CD14-positive monocyte (primary cell): ENCODE measurements at regions not wholly inside any gene's neighbourhood (a gene's known extent, or its start where the extent isn't known, plus 50 kb on each side); places are given as distances from the start of the nearest gene placed in this dataset.

Experiments used
- DNase-seq, 3 donors: peaks; one replicate each; pipeline ENCODE4 v3.0.0-alpha.2; 2011 to 2022
- H2AFZ ChIP-seq: 2 replicates; pipeline ENCODE4 v1.6.0; 2012; ENCODE audit warnings: mild to moderate bottlenecking, low read depth, low read length, inconsistent platforms; ENCODE audit not compliant: insufficient read depth, poor library complexity, severe bottlenecking
- H3K27ac ChIP-seq, 2 donors: 1 replicate in 1 of 2; 2 replicates in 1 of 2; pipeline ENCODE4 v1.5.1; 2012 to 2013; ENCODE audit warnings: low read length in 2 of 2, control low read depth in 1 of 2, inconsistent platforms in 1 of 2, low read depth in 1 of 2, mild to moderate bottlenecking in 1 of 2
- H3K27me3 ChIP-seq, 2 donors: one replicate each; pipeline versions ENCODE4 v1.6.0 to v1.6.1; 2011 to 2013; ENCODE audit warnings: low read length in 2 of 2; ENCODE audit not compliant: control insufficient read depth in 2 of 2, insufficient read depth in 2 of 2
- H3K36me3 ChIP-seq, 2 donors: replicated peaks in 1 of 2; 1 replicate in 1 of 2; 2 replicates in 1 of 2; pipeline versions ENCODE4 v1.5.1 to v1.6.1; 2012 to 2013; ENCODE audit warnings: low read length in 2 of 2, control low read depth in 1 of 2, inconsistent platforms in 1 of 2, mild to moderate bottlenecking in 1 of 2; ENCODE audit not compliant: insufficient read depth in 2 of 2, control insufficient read depth in 1 of 2
- H3K4me1 ChIP-seq, 2 donors: 1 replicate in 1 of 2; 2 replicates in 1 of 2; pipeline versions ENCODE4 v1.5.1 to v1.6.1; 2012 to 2013; ENCODE audit warnings: low read length in 2 of 2, control low read depth in 1 of 2, inconsistent platforms in 1 of 2, mild to moderate bottlenecking in 1 of 2, moderate library complexity in 1 of 2; ENCODE audit not compliant: insufficient read depth in 2 of 2, control insufficient read depth in 1 of 2
- H3K4me2 ChIP-seq: replicated peaks from 2 replicates; pipeline ENCODE3; 2012; ENCODE audit warnings: low read length, moderate library complexity, mild to moderate bottlenecking; ENCODE audit not compliant: poor library complexity, severe bottlenecking; ENCODE audit errors: extremely low read depth
- H3K4me3 ChIP-seq, 3 experiments: fragments of 200-600 bp in 1 of 3; sonication (generic) in 1 of 3; replicated peaks in 1 of 3; 1 replicate in 2 of 3; 2 replicates in 1 of 3; pipeline ENCODE4 v1.5.1; 2011 to 2013; ENCODE audit warnings: low read length in 3 of 3, mild to moderate bottlenecking in 3 of 3, control low read depth in 2 of 3, low read depth in 2 of 3, inconsistent platforms in 1 of 3, moderate library complexity in 1 of 3
- H3K79me2 ChIP-seq: 2 replicates; pipeline ENCODE4 v1.6.0; 2012; ENCODE audit warnings: mild to moderate bottlenecking, control low read depth, inconsistent platforms, low read length, moderate library complexity; ENCODE audit not compliant: insufficient read depth
- H3K9ac ChIP-seq: 2 replicates; pipeline ENCODE4 v1.6.0; 2017; ENCODE audit warnings: low read length, mild to moderate bottlenecking; ENCODE audit not compliant: insufficient read depth, poor library complexity, severe bottlenecking
- H3K9me3 ChIP-seq, 2 donors: replicated peaks in 1 of 2; 1 replicate in 1 of 2; 2 replicates in 1 of 2; pipeline versions ENCODE4 v1.5.1 to v1.6.1; 2012 to 2013; ENCODE audit warnings: low read length in 2 of 2, control low read depth in 1 of 2; ENCODE audit not compliant: control insufficient read depth in 1 of 2, insufficient read depth in 1 of 2
- H4K20me1 ChIP-seq: 2 replicates; pipeline ENCODE4 v1.6.0; 2012; ENCODE audit warnings: mild to moderate bottlenecking, low read length, control low read depth, moderate library complexity; ENCODE audit not compliant: insufficient read depth
- H3K27ac Mint-ChIP-seq, 7 donors: one replicate each; pipeline ENCODE4 v1.8.0; 2020; ENCODE audit warnings: mild to moderate bottlenecking in 7 of 7, mixed read lengths in 7 of 7, moderate library complexity in 6 of 7, inconsistent platforms in 2 of 7
- H3K27me3 Mint-ChIP-seq, 3 donors: one replicate each; pipeline ENCODE4 v1.8.0; 2021 to 2022; ENCODE audit warnings: low read depth in 3 of 3, mild to moderate bottlenecking in 3 of 3, mixed read lengths in 3 of 3, moderate library complexity in 3 of 3, inconsistent platforms in 1 of 3
- H3K36me3 Mint-ChIP-seq, 2 donors: one replicate each; pipeline ENCODE4 v1.8.0; 2020; ENCODE audit warnings: mixed read lengths in 2 of 2, inconsistent platforms in 1 of 2, mild to moderate bottlenecking in 1 of 2
- H3K4me1 Mint-ChIP-seq: one replicate; pipeline ENCODE4 v1.8.0; 2020; ENCODE audit warnings: mild to moderate bottlenecking, mixed read lengths
- H3K4me3 Mint-ChIP-seq, 2 donors: one replicate each; pipeline ENCODE4 v1.8.0; 2020; ENCODE audit warnings: mild to moderate bottlenecking in 2 of 2, mixed read lengths in 2 of 2, moderate library complexity in 1 of 2
- H3K9me3 Mint-ChIP-seq, 7 donors: one replicate each; pipeline ENCODE4 v1.8.0; 2020 to 2022; ENCODE audit warnings: mixed read lengths in 7 of 7, mild to moderate bottlenecking in 6 of 7, moderate library complexity in 6 of 7, inconsistent platforms in 2 of 7
- WGBS: methylation state at CpG from one replicate; pipeline ENCODE4 v1.1.5; 2013; ENCODE audit warnings: missing lambda C conversion rate; ENCODE audit not compliant: insufficient coverage; 5-methylcytosine and 5-hydroxymethylcytosine counted together
- intact Hi-C, 2 donors: fragments of 100-400 bp; cut with micrococcal nuclease; formaldehyde crosslinking; loops; one replicate each; pipeline versions ENCODE4 v1.15.0 to v1.15.1; 2023
- TF ChIP-seq, protein P1 (sequence below): fragments of 200-600 bp; IDR thresholded peaks from one replicate; pipeline ENCODE4 v1.8.0; 2022; ENCODE audit warnings: antibody characterized with exemption, mild to moderate bottlenecking

DNA sequence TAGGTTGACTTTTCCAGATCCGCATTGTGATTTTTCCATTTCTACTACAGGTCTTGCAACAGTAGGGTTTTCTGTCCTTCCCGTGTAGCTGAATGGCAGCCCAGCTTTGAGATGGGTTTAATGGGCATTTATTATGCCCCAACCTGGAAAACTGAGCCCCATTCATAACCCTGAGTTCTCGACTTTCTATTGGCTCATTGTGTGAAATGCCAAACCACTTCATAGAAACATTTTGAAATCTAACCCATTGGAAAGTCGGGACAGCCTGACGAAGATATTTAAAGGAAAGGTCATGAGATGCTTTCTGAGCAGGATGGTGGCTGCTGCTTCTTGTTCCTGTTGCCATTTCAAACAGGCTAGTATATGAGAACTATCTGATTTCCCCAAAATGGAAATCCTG, 203.5 kb downstream of the ZFP36L2 start:
- Histone ChIP-seq H2AFZ (no peak overlapping the region), H3K9me3 (peaks cover 0 to 12% of the 10 kb centered on the region in 2 donors), H3K27ac (no peak overlapping the region), H3K79me2 (no peaks in the 10 kb centered on the region), H3K36me3 (no peaks in the 10 kb centered on the region), H3K4me3 (no peak overlapping the region), H4K20me1 (no peaks in the 10 kb centered on the region), H3K27me3 (no peaks in the 10 kb centered on the region), H3K9ac (no peak overlapping the region), H3K4me1 (peaks cover 81 to 88% of the 10 kb centered on the region in 2 donors), H3K4me2 (no peak overlapping the region)
- Mint-ChIP-seq H3K36me3 (peaks cover 1 to 8% of the 10 kb centered on the region in 2 donors), H3K4me3 (no peak overlapping the region), H3K4me1 (peaks cover 84% of the 10 kb centered on the region), H3K27me3 (peaks cover 0 to 3% (median 0%) of the 10 kb centered on the region in 3 donors), H3K9me3 (peaks cover 0 to 18% (median 7%) of the 10 kb centered on the region in 7 donors), H3K27ac (peak overlapping the region in 1 of 7 donors; percentile 16)
- intact Hi-C loops, result loop anchor here in 1 of 2 donors (5.0 kb wide), 2 partner anchors 84 to 199 kb away; no protein-coding TSS in a partner anchor
- WGBS, result no CpG with 5 or more reads among the region's 5 CpGs
- TF ChIP-seq, protein P1, sequence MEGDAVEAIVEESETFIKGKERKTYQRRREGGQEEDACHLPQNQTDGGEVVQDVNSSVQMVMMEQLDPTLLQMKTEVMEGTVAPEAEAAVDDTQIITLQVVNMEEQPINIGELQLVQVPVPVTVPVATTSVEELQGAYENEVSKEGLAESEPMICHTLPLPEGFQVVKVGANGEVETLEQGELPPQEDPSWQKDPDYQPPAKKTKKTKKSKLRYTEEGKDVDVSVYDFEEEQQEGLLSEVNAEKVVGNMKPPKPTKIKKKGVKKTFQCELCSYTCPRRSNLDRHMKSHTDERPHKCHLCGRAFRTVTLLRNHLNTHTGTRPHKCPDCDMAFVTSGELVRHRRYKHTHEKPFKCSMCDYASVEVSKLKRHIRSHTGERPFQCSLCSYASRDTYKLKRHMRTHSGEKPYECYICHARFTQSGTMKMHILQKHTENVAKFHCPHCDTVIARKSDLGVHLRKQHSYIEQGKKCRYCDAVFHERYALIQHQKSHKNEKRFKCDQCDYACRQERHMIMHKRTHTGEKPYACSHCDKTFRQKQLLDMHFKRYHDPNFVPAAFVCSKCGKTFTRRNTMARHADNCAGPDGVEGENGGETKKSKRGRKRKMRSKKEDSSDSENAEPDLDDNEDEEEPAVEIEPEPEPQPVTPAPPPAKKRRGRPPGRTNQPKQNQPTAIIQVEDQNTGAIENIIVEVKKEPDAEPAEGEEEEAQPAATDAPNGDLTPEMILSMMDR, result no peak
- no peak for DNase-seq

DNA sequence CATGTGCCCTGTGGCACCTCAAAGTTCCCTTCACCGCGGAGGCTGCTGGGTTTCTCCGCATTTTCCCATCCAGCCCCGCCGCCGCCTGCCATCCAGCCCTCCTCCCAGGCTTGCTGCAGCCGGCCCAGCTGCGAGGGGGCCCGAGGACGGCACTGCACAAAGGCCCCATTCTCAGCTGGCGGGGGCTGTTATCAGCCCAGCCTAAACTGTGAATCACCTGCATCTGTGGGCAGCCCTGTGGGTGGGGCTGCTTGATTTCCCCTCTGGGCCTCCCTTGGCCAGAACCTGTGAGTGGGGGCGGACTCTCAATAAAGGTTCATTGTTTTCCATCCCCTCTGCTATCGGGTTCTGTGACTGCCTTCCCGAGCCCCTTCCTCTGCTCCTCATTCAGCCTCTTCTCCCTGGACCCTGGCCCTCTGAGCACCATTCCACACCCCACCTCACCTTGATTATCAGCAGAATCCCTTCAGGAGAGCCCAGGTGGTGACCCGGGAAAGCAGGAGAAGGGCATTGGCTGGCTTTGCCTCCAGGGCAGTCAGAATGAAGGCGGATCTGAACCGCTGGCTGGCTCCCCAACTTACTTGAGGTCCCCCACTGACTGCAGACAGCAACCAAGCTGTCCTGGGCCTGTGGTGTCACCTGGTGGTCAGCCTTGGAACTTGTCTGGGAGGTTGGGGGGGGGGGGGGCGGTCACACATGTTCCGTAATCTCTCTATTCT, 204.5 kb downstream of the ZFP36L2 start:
- peaks cover 81 to 88% of the 10 kb centered on the region in 2 donors for H3K4me1 ChIP-seq
- TF ChIP-seq, protein P1, result no peak

More for the DNA sequence above, 204.5 kb downstream of the ZFP36L2 start:
- peaks cover 83% of the 10 kb centered on the region for H3K4me1 Mint-ChIP-seq
- intact Hi-C loops, result loop anchor here in 1 of 2 donors (5.0 kb wide), 2 partner anchors 85 to 200 kb away; no protein-coding TSS in a partner anchor
- Histone ChIP-seq H3K79me2 (no peaks in the 10 kb centered on the region), H3K27me3 (no peaks in the 10 kb centered on the region), H3K27ac (peak overlapping the region; percentile 0 to 10), H3K9ac (no peak overlapping the region), H4K20me1 (no peaks in the 10 kb centered on the region), H3K4me2 (no peak overlapping the region), H3K4me3 (no peak overlapping the region), H3K9me3 (peaks cover 0 to 12% of the 10 kb centered on the region in 2 donors), H2AFZ (no peak overlapping the region), H3K36me3 (no peaks in the 10 kb centered on the region)
- H3K36me3 Mint-ChIP-seq, result peaks cover 1 to 8% of the 10 kb centered on the region in 2 donors
- no peak for DNase-seq
- peak overlapping the region in 6 of 7 donors; percentile 22 to 85 (median 68) for H3K27ac Mint-ChIP-seq
- H3K27me3 Mint-ChIP-seq, result peaks cover 0 to 3% (median 0%) of the 10 kb centered on the region in 3 donors
- WGBS, result 100% methylated on average over 14 of the region's 19 CpGs
- H3K4me3 Mint-ChIP-seq, result no peak overlapping the region
- peaks cover 0 to 18% (median 8%) of the 10 kb centered on the region in 7 donors for H3K9me3 Mint-ChIP-seq
